ENCODE measurements at regions not wholly inside any gene's neighbourhood (a gene's known extent, or its start where the extent isn't known, plus 50 kb on each side); places are given as distances from the start of the nearest gene placed in this dataset.

DNA sequence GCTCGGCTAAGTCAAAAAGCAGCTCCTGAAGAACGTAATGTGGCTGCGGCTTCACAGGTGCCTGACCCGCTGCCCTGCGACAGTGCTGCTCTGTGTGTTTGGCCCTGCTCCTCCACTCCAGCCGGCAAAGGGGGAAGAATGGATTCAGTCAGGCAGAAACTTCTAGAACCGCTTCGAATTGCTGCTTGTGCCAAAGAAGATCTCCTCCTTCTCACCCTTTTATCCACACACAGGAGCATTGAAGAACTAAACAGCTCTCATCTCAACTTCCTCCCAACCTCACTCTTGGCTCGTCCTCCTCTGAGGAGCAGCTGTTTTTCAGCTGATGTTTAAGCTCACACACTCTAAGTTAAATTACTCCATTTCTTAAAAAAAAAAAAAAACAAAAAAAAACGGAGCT lies 651.4 kb downstream of the INHBA start:
- TF ChIP-seq MXI1 (conservative IDR thresholded peaks at IDR 0.05; ENCODE audit: poor library complexity, severe bottlenecking), result no peak
- no peak for TF ChIP-seq RAD21 (conservative IDR thresholded peaks at IDR 0.05)
- no peak for TF ChIP-seq EZH2 (IDR thresholded peaks at IDR 0.05; ENCODE audit: borderline replicate concordance, insufficient read depth, low read length, poor library complexity, severe bottlenecking)
- TF ChIP-seq, protein P1, sequence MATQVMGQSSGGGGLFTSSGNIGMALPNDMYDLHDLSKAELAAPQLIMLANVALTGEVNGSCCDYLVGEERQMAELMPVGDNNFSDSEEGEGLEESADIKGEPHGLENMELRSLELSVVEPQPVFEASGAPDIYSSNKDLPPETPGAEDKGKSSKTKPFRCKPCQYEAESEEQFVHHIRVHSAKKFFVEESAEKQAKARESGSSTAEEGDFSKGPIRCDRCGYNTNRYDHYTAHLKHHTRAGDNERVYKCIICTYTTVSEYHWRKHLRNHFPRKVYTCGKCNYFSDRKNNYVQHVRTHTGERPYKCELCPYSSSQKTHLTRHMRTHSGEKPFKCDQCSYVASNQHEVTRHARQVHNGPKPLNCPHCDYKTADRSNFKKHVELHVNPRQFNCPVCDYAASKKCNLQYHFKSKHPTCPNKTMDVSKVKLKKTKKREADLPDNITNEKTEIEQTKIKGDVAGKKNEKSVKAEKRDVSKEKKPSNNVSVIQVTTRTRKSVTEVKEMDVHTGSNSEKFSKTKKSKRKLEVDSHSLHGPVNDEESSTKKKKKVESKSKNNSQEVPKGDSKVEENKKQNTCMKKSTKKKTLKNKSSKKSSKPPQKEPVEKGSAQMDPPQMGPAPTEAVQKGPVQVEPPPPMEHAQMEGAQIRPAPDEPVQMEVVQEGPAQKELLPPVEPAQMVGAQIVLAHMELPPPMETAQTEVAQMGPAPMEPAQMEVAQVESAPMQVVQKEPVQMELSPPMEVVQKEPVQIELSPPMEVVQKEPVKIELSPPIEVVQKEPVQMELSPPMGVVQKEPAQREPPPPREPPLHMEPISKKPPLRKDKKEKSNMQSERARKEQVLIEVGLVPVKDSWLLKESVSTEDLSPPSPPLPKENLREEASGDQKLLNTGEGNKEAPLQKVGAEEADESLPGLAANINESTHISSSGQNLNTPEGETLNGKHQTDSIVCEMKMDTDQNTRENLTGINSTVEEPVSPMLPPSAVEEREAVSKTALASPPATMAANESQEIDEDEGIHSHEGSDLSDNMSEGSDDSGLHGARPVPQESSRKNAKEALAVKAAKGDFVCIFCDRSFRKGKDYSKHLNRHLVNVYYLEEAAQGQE (IDR thresholded peaks at IDR 0.05; ENCODE audit: borderline replicate concordance), result no peak
- TF ChIP-seq TAF1 (IDR thresholded peaks at IDR 0.05; ENCODE audit: low read depth), result no peak
- TF ChIP-seq SMC3 (conservative IDR thresholded peaks at IDR 0.05; ENCODE audit: poor library complexity), result no peak
- TF ChIP-seq EP300 (conservative IDR thresholded peaks at IDR 0.05; ENCODE audit: poor library complexity, severe bottlenecking), result no peak
- TF ChIP-seq, protein P2, sequence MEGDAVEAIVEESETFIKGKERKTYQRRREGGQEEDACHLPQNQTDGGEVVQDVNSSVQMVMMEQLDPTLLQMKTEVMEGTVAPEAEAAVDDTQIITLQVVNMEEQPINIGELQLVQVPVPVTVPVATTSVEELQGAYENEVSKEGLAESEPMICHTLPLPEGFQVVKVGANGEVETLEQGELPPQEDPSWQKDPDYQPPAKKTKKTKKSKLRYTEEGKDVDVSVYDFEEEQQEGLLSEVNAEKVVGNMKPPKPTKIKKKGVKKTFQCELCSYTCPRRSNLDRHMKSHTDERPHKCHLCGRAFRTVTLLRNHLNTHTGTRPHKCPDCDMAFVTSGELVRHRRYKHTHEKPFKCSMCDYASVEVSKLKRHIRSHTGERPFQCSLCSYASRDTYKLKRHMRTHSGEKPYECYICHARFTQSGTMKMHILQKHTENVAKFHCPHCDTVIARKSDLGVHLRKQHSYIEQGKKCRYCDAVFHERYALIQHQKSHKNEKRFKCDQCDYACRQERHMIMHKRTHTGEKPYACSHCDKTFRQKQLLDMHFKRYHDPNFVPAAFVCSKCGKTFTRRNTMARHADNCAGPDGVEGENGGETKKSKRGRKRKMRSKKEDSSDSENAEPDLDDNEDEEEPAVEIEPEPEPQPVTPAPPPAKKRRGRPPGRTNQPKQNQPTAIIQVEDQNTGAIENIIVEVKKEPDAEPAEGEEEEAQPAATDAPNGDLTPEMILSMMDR (IDR thresholded peaks at IDR 0.05; ENCODE audit: poor library complexity, severe bottlenecking), result no peak
- no peak for TF ChIP-seq POLR2AphosphoS5 (IDR thresholded peaks at IDR 0.05)
- H3F3A ChIP-seq (ENCODE audit: insufficient read depth, low read length, poor library complexity, severe bottlenecking), result no peaks in the 10 kb centered on the region
- no peaks in the 10 kb centered on the region for H4K20me1 ChIP-seq (ENCODE audit: insufficient read depth)

GRCh38 chr7:41051062-41051461 lies 651.8 kb downstream of the INHBA start:
- TF ChIP-seq RAD21 (conservative IDR thresholded peaks at IDR 0.05) (no peak), TAF1 (IDR thresholded peaks at IDR 0.05; ENCODE audit: low read depth) (no peak), EZH2 (IDR thresholded peaks at IDR 0.05; ENCODE audit: borderline replicate concordance, insufficient read depth, low read length, poor library complexity, severe bottlenecking) (no peak), EP300 (conservative IDR thresholded peaks at IDR 0.05; ENCODE audit: poor library complexity, severe bottlenecking) (no peak), SMC3 (conservative IDR thresholded peaks at IDR 0.05; ENCODE audit: poor library complexity) (no peak), POLR2AphosphoS5 (IDR thresholded peaks at IDR 0.05) (no peak), MXI1 (conservative IDR thresholded peaks at IDR 0.05; ENCODE audit: poor library complexity, severe bottlenecking) (no peak)
- TF ChIP-seq, protein P1 (IDR thresholded peaks at IDR 0.05; ENCODE audit: borderline replicate concordance), result no peak
- TF ChIP-seq, protein P2 (IDR thresholded peaks at IDR 0.05; ENCODE audit: poor library complexity, severe bottlenecking), result no peak
- H2AFZ ChIP-seq (ENCODE audit: low read depth, low read length), result no peak overlapping the region
- no peak overlapping the region for H3K4me2 ChIP-seq (ENCODE audit: low read length)
- H4K20me1 ChIP-seq (ENCODE audit: insufficient read depth), result no peaks in the 10 kb centered on the region
- H3K4me3 ChIP-seq (ENCODE audit: low read length), result no peak overlapping the region
- H3K9ac ChIP-seq (ENCODE audit: low read length), result no peak overlapping the region
- H3K27me3 ChIP-seq (ENCODE audit: insufficient read depth, low read depth, low read length), result no peaks in the 10 kb centered on the region
- no peak overlapping the region for H3K27ac ChIP-seq (ENCODE audit: low read length)
- H3K9me3 ChIP-seq (ENCODE audit: low read length), result no peaks in the 10 kb centered on the region
- no peaks in the 10 kb centered on the region for H3K79me2 ChIP-seq (replicated peaks; ENCODE audit: insufficient read depth, low read length)
- no peaks in the 10 kb centered on the region for H3K36me3 ChIP-seq (ENCODE audit: insufficient read depth, low read length)
- H3K9me2 ChIP-seq (ENCODE audit: insufficient read depth, low read length), result no peaks in the 10 kb centered on the region
- no peaks in the 10 kb centered on the region for H3F3A ChIP-seq (ENCODE audit: insufficient read depth, low read length, poor library complexity, severe bottlenecking)

More for the DNA sequence above, 651.4 kb downstream of the INHBA start:
- no peaks in the 10 kb centered on the region for H3K79me2 ChIP-seq (replicated peaks; ENCODE audit: insufficient read depth, low read length)
- no peaks in the 10 kb centered on the region for H3K36me3 ChIP-seq (ENCODE audit: insufficient read depth, low read length)
- no peak overlapping the region for H3K27ac ChIP-seq (ENCODE audit: low read length)
- no peak overlapping the region for H3K4me3 ChIP-seq (ENCODE audit: low read length)
- no peaks in the 10 kb centered on the region for H3K9me3 ChIP-seq (ENCODE audit: low read length)
- no peak overlapping the region for H3K4me2 ChIP-seq (ENCODE audit: low read length)
- H3K9me2 ChIP-seq (ENCODE audit: insufficient read depth, low read length), result no peaks in the 10 kb centered on the region
- H2AFZ ChIP-seq (ENCODE audit: low read depth, low read length), result no peak overlapping the region
- no peaks in the 10 kb centered on the region for H3K27me3 ChIP-seq (ENCODE audit: insufficient read depth, low read depth, low read length)
- no peak overlapping the region for H3K9ac ChIP-seq (ENCODE audit: low read length)

All from neural cell (in vitro differentiated cells).